ENCODE measurements at regions not wholly inside any gene's neighbourhood (a gene's known extent, or its start where the extent isn't known, plus 50 kb on each side); places are given as distances from the start of the nearest gene placed in this dataset.

- TF ChIP-seq CTCF (conservative IDR thresholded peaks at IDR 0.05), result no peak
- H3K27ac ChIP-seq, result no peak overlapping the region
Measured at GRCh38 chr20:22838001-22838400, 197.1 kb upstream of the SSTR4 start.

GRCh38 chr20:22841846-22842245, 193.3 kb upstream of the SSTR4 start:
- no peak for TF ChIP-seq CTCF (conservative IDR thresholded peaks at IDR 0.05)
- H3K27ac ChIP-seq, result no peak overlapping the region

GRCh38 chr20:22842793-22843192, 192.3 kb upstream of the SSTR4 start:
- no peak overlapping the region for H3K27ac ChIP-seq
- TF ChIP-seq CTCF (conservative IDR thresholded peaks at IDR 0.05), result no peak

GRCh38 chr20:22844959-22845358, 190.2 kb upstream of the SSTR4 start:
- no peak for TF ChIP-seq CTCF (conservative IDR thresholded peaks at IDR 0.05)
- H3K27ac ChIP-seq, result no peak overlapping the region

- TF ChIP-seq CTCF (conservative IDR thresholded peaks at IDR 0.05), result no peak
- H3K27ac ChIP-seq, result no peak overlapping the region
Measured at GRCh38 chr20:22846863-22847262, 188.2 kb upstream of the SSTR4 start.

GRCh38 chr20:22848364-22848763, 186.7 kb upstream of the SSTR4 start:
- TF ChIP-seq CTCF (conservative IDR thresholded peaks at IDR 0.05), result no peak
- no peak overlapping the region for H3K27ac ChIP-seq

- peak; percentile 95 for TF ChIP-seq CTCF (conservative IDR thresholded peaks at IDR 0.05)
- H3K27ac ChIP-seq, result peak overlapping the region; percentile 34; the same call in 1 of the 2 replicates
Measured at GRCh38 chr20:22851679-22852346, 183.3 kb upstream of the SSTR4 start.

Data from VCaP (cell line).